HuH-7 (cell line): ENCODE measurements at regions not wholly inside any gene's neighbourhood (a gene's known extent, or its start where the extent isn't known, plus 50 kb on each side); places are given as distances from the start of the nearest gene placed in this dataset.
"Not testable (repeated sequence)": the region's sequence is repeated elsewhere in the genome, so short reads cannot be mapped to it uniquely, and the experiment has no call there.

ENCODE experiments used
- DNase-seq: peaks from one replicate; pipeline ENCODE4 v3.0.0; 2011; ENCODE audit warnings: low spot score

DNA sequence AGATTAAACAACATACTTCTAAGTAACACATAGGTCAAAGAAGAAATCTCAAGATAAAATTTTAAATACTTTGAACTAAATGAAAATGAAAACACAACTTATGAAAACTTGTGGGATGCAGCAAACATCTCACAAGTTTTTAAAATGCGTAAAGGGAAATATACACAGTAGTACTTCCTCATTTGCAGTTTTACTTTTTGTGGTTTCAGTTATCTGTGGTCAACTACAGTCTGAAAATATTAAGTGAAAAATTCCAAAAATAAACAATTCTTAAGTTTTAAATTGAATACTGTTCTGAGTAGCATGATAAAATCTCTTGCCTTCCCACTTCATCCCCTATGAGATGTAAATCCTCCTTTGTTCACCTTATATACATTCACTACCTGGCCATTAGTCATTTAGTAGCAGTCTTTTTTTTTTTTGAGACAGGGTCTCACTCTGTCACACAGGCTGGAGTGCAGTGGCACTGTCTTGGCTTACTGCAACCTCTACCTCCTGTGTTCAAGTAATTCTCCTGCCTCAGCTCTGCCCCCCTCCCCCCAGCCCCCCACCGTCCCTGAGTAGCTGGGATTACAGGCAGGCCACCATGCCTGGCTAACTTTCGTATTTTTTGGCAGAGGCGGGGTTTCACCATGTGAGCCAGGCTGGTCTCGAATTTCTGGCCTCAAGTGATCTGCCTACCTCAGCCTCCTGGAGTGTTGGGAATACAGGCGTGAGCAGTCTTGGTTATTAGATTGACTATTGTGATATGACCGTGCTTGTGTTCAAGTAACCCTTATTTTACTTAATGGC, 154.6 kb upstream of the AHI1 start:
- DNase-seq, result no peak

DNA sequence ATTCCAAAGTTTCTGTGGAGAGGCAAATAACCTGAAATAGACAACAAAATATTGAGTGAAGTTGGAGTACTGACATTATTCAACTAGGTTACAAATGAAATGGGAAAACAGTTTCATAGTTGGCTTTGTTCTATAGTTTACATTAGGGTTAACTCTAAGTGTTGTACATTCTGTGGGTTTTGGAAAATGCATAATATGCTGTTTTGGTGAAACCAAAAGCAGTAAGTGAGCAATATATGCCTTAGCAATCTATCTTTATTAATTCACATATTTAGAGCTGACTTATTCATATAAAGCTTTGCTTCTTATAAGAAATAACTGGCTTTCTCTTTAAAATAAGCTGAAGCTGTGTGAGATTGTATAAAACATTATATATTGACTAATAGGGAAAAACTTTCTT, 157.5 kb upstream of the AHI1 start:
- DNase-seq, result no peak

DNA sequence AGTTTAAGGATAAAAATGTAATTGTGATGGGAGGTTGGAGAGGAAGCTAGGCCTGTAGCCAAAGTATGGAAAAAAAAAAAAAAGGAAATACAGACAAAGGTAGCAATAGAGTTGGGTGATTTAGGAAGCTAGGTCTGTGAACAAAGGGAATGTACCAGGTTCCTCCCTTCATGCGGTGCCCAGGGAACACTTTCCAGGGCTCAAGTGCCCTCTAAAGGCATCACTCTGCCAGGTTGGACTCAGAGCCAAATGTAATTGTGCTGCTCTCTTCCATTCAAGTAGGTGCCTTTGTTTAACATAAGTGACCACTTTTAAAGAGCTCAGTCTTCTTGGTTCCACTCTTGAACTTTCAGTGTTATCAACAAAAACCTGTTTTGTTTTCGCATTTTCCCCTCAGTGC, 159.7 kb upstream of the AHI1 start:
- DNase-seq, result no peak

DNA sequence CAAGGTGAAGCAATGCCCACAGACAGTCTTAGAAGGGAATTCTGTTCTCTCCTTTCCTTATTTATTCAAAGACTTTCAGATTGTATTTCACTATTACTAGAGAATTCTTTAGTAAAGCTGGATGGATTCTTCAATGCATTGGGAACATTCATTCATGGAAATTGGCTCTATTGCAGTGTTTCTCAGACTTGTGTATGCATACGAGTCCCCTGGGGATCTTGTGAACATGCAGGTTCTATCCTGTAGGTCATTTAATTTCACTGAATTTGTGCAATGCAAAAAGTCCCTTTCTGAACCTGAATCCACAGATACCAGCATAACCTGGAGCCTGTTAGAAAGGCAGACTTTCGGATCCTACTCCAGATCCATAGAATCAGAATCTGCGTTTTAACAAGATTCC, 160.9 kb upstream of the AHI1 start:
- DNase-seq, result no peak

DNA sequence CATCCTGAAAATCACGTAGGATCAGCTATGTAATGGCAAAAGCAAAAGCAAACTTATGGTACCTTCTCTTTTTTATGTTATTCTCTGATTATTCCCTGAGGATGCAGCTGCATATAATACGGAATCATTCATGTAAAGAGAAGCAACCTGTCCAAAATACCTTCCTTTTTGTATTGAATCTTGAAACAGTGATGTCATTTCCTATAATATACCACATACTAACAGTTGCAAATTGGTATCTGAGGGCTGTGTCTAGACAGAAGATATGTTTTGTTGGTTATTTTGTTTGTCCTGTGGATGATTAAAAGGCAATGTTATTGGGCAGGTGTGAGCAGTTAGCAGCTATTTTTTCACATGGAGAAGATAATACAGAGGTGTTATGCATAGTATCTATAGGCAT, 161.4 kb upstream of the AHI1 start:
- no peak for DNase-seq

DNA sequence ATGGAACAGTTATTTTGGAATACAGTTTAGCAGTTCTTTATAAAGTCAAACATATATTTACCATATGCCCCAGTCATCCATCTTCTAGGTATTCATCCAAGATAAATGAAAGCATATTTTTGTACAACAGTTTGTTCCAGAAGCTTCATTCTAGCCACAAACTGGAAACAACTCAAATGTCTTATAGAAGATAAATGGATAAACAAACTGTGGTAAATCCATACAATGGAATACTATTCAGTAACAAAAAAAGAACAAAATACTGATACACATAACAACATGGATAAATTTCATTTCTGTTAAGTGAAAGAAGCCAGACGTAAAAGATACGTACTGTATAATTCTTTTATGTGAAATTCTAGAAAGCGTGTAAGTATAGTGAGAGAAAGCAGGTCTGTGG, 167.0 kb upstream of the AHI1 start:
- no peak for DNase-seq

DNA sequence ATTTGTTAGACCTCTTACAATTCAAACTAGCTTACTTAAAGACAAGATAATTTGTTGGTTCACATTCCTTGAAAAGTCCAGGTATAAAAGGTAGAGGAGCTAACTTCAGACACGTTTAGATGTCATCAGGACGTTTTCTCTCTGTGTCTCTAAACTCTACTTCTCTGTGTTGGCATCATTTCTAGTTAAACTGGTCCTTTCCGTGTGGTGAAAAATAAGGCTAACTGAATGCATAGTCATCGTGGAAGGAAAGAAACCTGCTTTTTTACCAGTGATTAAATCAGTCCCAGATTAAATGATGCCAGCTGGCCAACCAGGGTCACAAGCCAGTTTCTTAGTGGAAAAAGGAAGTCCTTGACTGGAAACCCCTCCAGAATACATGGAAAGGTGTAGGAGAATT, 168.4 kb upstream of the AHI1 start:
- DNase-seq, result no peak

DNA sequence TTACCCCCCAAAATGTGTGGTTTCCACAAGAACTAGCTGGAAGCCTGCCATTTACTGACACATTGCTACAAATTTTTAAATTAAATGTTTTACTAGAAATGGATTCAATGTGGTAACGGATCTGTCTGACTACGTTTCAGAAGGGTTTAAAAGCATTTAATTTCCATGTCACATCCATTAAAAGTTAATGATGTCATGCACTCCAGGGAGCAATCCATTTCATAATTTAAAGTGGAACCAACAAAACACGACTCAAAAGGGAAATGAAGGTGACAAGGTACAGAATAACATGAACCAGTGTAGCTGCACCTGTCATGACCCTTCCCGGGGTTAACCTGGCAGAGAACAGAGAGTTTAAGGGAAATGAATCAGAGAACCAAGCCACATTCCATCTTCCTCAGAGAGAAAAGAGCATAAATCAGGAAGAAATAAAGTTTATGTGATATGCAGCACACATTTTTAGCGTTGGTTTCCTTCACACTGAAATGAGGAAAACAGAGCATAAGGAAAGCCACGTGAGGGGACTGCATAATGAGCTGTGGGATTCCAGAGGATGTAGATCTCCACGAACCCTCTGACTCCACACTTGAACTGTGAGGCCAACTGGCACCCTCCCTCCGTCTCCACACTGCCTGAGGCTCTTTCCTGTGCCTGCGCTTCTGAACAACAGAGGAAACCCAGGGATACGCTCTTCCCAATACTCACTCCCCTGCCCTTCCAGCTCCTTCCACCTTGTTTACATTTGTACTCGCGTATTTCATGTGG, 170.3 kb upstream of the AHI1 start:
- no peak for DNase-seq

DNA sequence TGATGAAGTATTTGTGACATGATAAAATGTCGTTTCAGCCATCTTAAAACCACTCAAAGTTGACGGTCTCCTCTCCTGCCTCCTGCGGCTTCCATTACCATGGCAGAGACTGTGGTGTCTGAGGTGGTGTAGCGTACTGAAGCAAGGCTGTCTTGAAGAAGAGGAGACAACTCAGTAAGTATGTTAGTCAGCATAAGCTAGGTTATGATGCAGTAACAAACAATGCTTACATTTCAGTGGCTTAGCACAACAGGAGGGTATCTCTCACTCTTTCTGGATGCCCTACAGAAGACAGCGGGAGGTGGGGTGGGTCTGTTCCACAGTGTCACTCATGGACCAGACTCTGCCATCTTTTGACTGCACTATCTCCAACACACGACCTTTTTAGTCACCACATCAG, 174.7 kb upstream of the AHI1 start:
- DNase-seq, result no peak

DNA sequence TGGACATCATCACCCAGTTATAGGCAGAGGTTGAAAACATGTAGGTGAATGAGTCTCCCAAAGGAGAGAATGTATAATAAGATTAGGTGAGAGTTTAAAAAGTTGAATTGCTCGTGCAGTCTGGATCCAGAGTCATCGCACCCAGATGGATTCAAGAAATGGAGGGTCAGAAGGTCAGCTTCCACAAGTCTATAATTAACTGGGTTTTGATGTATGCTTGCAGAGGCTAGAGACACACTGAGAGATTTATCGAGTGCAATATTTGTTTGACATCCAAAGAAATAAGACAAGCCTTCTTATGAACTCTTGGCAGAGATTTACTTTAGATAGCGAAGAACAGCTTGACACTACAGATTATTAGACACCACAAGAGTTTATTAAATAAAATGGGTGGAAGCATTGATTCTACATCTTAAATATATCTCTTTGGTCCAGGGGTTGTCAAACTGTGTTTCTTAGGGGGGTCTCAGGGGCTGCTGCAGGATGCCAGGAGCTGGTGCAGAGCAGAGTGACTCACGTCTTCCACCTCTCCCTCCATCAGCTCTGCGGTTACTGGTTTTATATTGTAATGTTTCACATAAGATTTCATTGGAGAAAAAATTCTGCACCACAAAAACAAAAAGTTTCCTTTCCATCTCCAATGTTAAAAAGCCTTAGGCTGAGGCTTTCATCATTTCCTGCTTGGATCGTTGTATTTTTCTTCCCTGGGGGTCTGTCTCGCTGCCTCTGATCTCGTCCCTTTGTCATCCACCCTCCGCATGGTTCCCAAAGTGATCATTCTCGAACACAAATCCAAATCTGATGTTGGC, 176.2 kb upstream of the AHI1 start:
- DNase-seq, result no peak

DNA sequence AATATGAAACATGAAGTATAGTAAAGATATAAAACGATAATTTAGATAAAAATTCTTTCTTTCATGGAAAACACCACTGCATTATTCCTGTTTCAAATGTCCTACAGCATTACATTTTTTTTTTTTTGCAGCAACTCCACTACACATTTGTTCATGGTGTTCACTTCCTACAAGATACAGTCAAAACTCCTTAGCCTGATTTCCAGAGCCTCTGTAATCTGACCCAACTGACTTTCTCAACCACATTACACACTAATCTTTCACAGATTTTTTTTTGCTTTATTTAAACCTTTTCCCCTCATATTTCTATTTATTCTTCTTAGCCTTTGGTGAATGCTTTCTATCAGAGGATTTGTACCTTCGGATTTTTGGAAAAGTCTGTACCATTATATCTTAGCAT, 176.5 kb upstream of the PDE7B start:
- DNase-seq, result no peak

DNA sequence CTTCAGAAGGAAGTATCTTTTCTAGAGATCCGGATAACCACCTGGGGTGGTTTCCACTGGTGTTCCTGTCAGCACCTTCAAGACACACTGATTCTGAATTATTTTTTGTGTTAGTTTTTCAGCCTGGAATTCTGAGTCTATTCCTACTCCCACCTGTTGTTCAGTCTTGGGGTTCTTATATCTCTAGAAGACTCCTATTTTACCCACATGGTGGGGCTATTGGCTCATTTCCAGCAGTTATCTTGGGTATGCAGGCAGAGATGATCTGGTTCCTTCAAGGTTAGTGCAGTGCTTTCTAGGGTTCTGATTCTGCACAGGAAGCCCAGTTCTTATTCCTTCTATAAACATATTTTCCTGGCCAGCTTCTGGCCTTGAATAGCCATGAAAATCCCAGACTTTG, 175.6 kb upstream of the PDE7B start:
- peak; percentile 17 for DNase-seq

DNA sequence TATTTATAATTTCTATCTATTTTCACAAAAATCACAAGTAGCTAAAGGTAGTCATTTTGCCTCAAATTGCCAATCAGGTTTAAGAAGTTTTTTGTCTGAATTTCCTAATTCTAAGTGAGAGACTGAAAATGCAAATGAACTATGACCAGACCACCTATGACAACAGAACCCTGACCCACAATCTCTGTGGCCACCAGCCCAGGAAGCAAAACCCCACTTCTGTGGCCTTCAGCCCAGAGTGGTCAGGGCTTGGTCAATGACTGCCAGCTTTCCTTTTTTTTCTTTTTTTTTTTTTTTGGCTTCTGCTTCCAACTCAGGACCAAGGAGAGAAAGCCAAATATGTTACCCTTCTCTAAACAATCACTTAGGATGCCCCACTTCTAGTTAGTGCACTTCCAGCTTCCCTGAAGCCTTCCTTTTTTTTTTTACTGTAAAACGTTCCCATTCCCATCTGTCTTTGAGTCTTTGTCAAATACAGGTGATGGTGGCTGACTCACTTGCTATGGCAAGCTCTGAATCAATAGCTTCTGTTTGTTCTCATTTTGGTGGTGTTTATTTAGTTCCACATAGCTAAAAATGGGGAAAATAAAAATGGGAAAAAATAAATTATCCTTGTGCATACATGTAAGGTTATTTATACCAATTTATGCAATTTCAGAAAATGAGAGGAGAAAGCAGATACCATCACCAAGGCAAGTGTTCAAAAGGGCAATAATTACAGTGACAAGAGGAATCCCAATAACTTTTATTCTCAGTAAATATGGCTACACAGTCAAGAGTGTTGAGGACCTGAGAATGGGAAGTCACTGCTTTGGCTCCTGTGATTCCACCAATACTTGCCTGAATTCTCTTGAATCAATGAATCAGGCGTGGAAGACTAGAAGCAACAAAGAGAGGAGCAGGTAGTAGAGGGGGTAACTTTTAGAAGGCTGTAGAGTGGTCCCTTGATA, 170.3 kb upstream of the PDE7B start:
- no peak for DNase-seq

DNA sequence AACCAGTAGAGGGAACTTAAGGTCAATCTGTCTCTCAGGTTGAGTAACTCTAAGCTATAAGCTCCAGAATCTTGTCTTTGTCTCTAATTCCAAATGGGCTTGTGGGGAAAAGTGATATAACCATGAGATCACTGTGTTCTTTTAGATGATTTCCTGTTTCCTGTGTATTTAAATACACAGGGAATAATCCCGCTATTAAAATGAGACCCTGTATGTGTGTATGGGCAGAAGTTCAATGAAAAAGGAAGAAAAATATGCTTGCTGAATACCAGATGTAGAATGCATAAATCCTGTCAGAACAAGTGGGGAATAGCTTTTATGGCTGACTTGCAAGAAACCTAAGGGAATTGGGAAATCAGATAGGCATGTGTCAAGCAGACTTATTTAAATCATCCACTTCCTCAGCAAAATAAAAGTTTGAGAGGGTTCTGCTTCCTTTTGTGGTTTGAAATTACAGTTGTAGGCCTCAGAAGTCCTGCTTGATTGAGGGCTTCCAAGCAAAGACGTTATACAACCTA, 164.7 kb upstream of the PDE7B start:
- DNase-seq, result no peak

DNA sequence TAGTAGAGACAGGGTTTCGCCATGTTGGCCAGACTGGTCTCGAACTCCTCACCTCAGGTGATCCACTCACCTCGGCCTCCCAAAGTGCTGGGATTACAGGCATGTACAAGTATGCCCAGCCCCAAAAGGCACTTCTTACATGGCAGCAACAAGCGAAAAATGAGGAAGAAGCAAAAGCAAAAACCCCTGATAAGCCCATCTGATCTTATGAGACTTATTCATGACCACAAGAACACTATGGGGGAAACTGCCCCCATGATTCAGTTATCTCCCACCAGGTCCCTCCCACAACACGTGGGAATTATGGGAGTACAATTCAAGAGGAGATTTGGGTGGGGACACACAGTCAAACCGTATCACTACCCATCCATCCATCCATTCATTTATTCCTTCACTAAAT, 163.0 kb upstream of the PDE7B start:
- not testable (repeated sequence) for DNase-seq

DNA sequence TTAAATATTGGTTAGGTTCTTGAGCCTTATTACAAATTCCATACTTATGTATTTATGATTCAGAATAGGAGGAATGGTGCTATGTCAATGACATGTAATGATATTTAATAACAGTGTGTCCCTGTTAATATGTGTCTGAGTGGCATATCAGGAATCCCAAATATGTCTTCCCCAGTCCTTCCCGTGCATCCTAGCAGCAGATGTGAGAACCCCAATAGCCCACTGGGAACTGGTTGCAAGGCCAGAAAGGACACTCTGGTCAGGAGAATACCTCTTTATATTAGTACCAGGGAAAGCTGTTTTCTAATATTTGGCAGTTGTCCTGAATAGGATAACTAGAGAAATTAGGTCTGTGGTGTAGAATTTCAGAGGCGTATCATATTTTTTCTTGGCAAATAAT, 159.1 kb upstream of the PDE7B start:
- DNase-seq, result no peak

DNA sequence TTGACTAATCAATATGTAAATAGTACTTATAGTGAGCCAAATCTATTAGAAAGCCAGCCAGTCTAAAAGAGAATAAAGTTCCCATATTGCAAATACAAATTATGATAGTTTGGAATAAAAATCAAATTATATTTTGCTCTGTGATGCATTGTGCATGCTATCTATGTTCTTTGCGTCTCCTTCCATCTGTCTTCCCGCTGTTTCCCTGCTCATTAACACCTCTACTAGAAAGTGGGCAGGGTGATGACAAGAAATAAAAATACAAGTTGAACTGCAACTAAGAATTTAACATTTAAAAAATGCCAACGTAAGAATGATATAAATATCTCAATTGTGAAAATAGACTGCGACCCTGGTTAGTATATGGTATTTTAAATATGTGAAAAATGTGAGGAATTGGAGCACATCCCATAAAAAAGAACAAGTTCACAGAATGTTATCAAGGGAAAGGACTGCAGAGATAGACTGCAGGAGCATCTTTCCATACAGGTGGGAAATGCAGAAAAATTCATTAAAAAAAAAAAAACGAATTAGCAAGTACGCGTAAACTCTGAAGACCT, 157.6 kb upstream of the PDE7B start:
- DNase-seq, result no peak

DNA sequence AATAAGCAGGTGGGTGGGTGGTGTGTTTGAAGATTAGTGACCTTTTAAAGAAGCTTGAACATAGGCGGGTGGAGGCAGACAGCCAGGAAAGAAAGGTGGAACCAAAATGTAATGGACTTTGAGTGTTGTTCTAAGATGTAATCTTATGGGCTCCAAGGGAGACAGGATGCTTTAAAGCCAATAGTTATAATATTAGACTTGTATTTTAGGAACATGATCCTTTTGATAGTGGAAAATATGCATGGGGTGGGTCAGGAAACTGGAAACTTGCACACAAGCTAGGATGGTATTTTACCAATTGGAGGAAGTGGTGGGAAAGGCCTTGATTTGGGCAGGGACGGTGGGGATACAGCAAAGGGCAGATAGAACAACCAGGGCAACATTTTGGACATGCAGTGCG, 151.8 kb upstream of the PDE7B start:
- DNase-seq, result no peak

DNA sequence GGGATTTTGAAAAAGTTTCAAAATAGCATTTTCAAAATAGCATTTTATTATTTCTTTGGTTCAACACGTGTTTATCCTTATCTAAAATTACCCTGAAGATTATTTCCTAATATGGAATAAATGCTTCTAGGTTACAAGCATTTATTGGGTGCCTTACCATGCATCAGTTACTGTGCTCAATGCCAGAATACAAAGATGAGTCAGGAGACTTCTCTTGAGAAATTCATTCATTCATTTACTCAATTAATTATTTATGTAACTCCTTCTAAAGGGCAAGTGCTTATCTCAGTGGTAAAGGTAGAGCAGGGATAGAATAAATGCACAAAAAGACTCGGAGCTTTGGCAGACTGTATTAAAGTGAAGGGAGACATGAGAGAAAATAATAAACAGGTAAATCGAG, 150.1 kb upstream of the PDE7B start:
- no peak for DNase-seq

DNA sequence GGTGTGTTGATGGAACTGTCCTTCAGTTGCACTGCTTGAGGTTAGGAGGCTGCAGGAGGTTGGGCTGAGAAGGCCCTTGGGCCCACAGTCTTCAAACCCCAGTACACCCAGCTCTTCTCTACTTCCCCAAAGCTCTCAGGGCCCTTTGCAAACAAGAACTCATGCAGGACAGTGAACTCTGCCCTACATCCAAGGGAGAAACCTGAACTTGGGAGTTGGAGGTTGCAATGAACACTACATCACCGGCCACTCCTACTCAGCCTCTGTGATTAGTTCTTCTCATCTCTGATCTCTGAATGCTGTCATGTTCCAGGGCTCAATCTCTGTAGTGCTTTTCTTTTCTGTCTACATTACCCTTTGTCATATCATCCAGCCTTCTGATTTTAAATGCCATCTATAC, 148.5 kb upstream of the PDE7B start:
- no peak for DNase-seq

DNA sequence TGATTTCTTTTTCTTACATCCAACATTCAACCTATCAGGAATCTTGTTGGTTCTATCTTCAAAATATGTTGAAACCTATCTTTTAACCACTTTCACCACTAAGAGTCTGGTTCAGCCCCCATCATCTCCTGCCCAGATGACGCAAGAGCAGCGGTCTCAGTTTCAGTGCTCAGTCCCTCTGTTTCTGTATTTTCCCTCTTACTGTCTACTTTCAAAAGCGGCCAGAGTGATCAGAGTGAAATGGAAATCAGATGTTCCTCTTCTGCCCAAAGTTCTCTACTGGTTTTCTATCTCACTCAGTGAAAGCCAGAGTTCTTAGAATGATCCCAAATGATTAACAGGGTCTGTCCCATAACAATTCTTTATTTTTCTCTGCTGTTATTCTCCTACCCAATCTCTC, 147.9 kb upstream of the PDE7B start:
- no peak for DNase-seq
